GM23248 (cell line): ENCODE measurements at regions not wholly inside any gene's neighbourhood (a gene's known extent, or its start where the extent isn't known, plus 50 kb on each side); places are given as distances from the start of the nearest gene placed in this dataset.
A peak's percentile ranks its signal among the peaks of the same experiment; 100 is the strongest.

Experiments used
- DNase-seq: peaks from one replicate; pipeline ENCODE4 v3.0.0-alpha.2; 2015
- H2AFZ ChIP-seq: fragments of 200-600 bp; sonication (generic); 2 replicates; pipeline ENCODE4 v1.6.1; 2016; ENCODE audit warnings: antibody characterized with exemption
- H3F3A ChIP-seq: fragments of 200-600 bp; sonication (generic); 2 replicates; pipeline ENCODE4 v1.6.1; 2016; ENCODE audit warnings: mild to moderate bottlenecking, antibody characterized with exemption, mixed run types; ENCODE audit not compliant: insufficient read depth
- H3K27ac ChIP-seq: fragments of 200-600 bp; sonication (generic); 2 replicates; pipeline ENCODE4 v1.5.1; 2016; ENCODE audit warnings: mild to moderate bottlenecking
- H3K27me3 ChIP-seq: fragments of 200-600 bp; sonication (generic); replicated peaks from 2 replicates; pipeline ENCODE4 v1.6.1; 2016; ENCODE audit warnings: mild to moderate bottlenecking; ENCODE audit not compliant: insufficient read depth
- H3K36me3 ChIP-seq: fragments of 200-600 bp; sonication (generic); 2 replicates; pipeline ENCODE4 v1.6.1; 2016; ENCODE audit warnings: low read depth, mild to moderate bottlenecking
- H3K4me1 ChIP-seq: fragments of 200-600 bp; sonication (generic); 2 replicates; pipeline ENCODE4 v1.6.1; 2016; ENCODE audit warnings: mild to moderate bottlenecking; ENCODE audit not compliant: insufficient read depth
- H3K4me2 ChIP-seq: fragments of 200-600 bp; sonication (generic); one replicate; pipeline ENCODE4 v1.6.1; 2016; ENCODE audit warnings: mild to moderate bottlenecking; ENCODE audit not compliant: unreplicated experiment
- H3K4me3 ChIP-seq: fragments of 200-600 bp; sonication (generic); 2 replicates; pipeline ENCODE4 v1.5.1; 2016; ENCODE audit warnings: mild to moderate bottlenecking
- H3K79me2 ChIP-seq: fragments of 200-600 bp; sonication (generic); 2 replicates; pipeline ENCODE4 v1.6.1; 2016; ENCODE audit warnings: mild to moderate bottlenecking; ENCODE audit not compliant: insufficient read depth
- H3K9ac ChIP-seq: fragments of 200-600 bp; sonication (generic); 2 replicates; pipeline ENCODE4 v1.6.1; 2016; ENCODE audit warnings: mild to moderate bottlenecking
- H3K9me2 ChIP-seq: fragments of 200-600 bp; sonication (generic); 2 replicates; pipeline ENCODE4 v1.6.1; 2016; ENCODE audit warnings: mixed run types, mild to moderate bottlenecking, moderate library complexity; ENCODE audit not compliant: insufficient read depth
- H3K9me3 ChIP-seq: fragments of 200-600 bp; sonication (generic); one replicate; pipeline ENCODE4 v1.6.1; 2017; ENCODE audit warnings: low read depth
- H4K20me1 ChIP-seq: fragments of 200-600 bp; sonication (generic); 2 replicates; pipeline ENCODE4 v1.6.0; 2016; ENCODE audit not compliant: insufficient read depth
- EZH2 ChIP-seq: fragments of 200-600 bp; sonication (generic); IDR thresholded peaks from 2 replicates; pipeline ENCODE4 v1.6.1; 2018; ENCODE audit warnings: antibody characterized with exemption, mild to moderate bottlenecking; ENCODE audit not compliant: insufficient read depth, poor library complexity, severe bottlenecking
- EZH2phosphoT487 ChIP-seq: fragments of 200-600 bp; sonication (generic); IDR thresholded peaks from 2 replicates; pipeline ENCODE4 v1.6.1; 2018; ENCODE audit warnings: antibody characterized with exemption, moderate library complexity, mild to moderate bottlenecking, low read depth; ENCODE audit not compliant: insufficient read depth
- WGBS, 2 experiments: methylation state at CpG; one replicate each; pipeline ENCODE4 v1.1.6; 2015 to 2017; ENCODE audit warnings: low lambda C conversion rate in 2 of 2, low coverage in 1 of 2; ENCODE audit errors: missing lambda C conversion rate in 2 of 2; 5-methylcytosine and 5-hydroxymethylcytosine counted together
- in situ Hi-C: fragments of 300-500 bp; cut with MboI; formaldehyde crosslinking; loops from 2 replicates; pipeline ENCODE4 v1.15.0; 2020

GRCh38 chr3:35954413-35954812 lies 315.1 kb downstream of the ARPP21 start:
- DNase-seq: no peak
- Histone ChIP-seq H3K9ac (no peak overlapping the region), H3F3A (no peaks in the 10 kb centered on the region), H3K27ac (no peak overlapping the region), H4K20me1 (no peaks in the 10 kb centered on the region), H3K9me3 (no peaks in the 10 kb centered on the region), H3K4me1 (no peaks in the 10 kb centered on the region), H2AFZ (no peak overlapping the region), H3K9me2 (no peaks in the 10 kb centered on the region), H3K4me2 (no peak overlapping the region), H3K27me3 (no peaks in the 10 kb centered on the region; the same call in 1 of the 2 replicates), H3K4me3 (no peak overlapping the region), H3K79me2 (no peaks in the 10 kb centered on the region), H3K36me3 (no peaks in the 10 kb centered on the region)
- TF ChIP-seq EZH2phosphoT487 (no peak), EZH2 (no peak)
- in situ Hi-C loops: loop anchor here (10.0 to 25.0 kb wide), 2 partner anchors 583 to 750 kb away; no protein-coding TSS in a partner anchor

DNA sequence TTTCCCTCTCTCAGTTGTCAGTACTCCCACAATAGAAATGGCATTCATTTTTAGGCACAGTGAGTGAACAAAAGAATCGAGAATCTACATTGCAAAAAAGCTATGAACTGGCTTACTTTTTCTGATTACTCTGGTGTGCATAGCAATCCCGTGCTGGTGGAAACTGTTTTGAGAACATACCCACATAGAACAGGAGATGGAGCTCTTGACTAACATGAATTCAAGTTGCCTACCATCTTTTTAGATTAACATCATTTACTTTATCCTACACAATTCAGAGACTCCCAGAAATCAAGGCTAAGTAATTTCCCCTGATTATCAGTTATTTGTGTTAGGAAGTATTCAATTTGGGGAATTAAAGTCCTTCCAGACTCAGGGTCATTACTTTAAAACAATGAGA lies 326.6 kb downstream of the ARPP21 start:
- no peaks in the 10 kb centered on the region for H3K4me1 ChIP-seq
- H3K27ac ChIP-seq: no peak overlapping the region
- TF ChIP-seq EZH2phosphoT487 (no peak), EZH2 (no peak)

DNA sequence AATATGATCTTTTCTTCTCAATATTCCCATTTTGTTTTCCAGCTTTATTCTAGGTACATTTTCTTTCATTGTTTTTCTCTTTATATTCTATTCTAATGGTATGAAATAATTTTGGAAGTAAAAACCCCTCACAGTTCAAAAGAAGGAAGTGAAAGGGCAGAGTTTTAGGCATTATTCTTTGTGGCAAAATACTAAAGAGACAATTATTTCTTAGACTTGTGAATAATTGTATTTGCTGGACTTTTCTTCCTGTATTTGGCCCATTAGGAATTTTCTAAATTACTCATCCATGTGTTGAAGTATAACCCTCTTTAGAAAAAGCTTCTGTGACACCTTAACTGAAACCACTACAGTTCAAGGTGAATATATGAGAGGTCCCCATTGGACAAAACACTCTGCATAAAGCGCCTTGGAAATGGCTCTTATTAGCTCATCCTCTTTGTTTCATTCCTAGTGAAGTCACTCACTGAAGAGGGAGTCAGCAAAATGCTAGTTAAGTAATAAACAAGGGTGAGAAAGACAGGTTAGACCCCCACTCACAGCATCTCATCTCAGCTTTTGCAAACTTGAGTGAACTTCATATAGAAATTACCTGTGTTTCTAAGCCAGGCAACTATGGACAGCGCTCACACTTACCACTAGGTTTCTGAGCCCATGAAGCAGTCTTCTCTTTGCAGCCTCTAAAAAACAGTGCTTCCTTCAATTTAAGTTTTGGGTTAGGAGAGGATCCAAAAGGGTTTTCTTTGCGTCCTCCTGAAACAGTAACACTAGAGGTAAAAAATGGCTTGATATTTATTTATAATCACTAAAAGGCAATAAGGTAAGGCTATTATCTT lies 327.5 kb downstream of the ARPP21 start:
- H3K9me3 ChIP-seq: no peaks in the 10 kb centered on the region
- H3K27me3 ChIP-seq: no peaks in the 10 kb centered on the region
- H3K27ac ChIP-seq: no peak overlapping the region
- H3K9ac ChIP-seq: no peak overlapping the region
- H3K4me3 ChIP-seq: no peak overlapping the region
- no peaks in the 10 kb centered on the region for H3F3A ChIP-seq
- no peaks in the 10 kb centered on the region for H3K36me3 ChIP-seq
- H3K9me2 ChIP-seq: no peaks in the 10 kb centered on the region
- H3K4me1 ChIP-seq: no peaks in the 10 kb centered on the region
- no peaks in the 10 kb centered on the region for H4K20me1 ChIP-seq
- no peak for TF ChIP-seq EZH2phosphoT487
- TF ChIP-seq EZH2: no peak
- WGBS, 2 experiments: 72 to 80% methylated on average over 3 of the region's 3 CpGs
- no peak overlapping the region for H3K4me2 ChIP-seq
- no peak for DNase-seq
- H3K79me2 ChIP-seq: no peaks in the 10 kb centered on the region
- no peak overlapping the region for H2AFZ ChIP-seq
- in situ Hi-C loops: loop anchor here (25.0 kb wide), 1 partner anchor 570 kb away; no protein-coding TSS in a partner anchor

More for the DNA sequence above, 326.6 kb downstream of the ARPP21 start:
- no peak overlapping the region for H2AFZ ChIP-seq
- peak; percentile 71 for DNase-seq
- no peaks in the 10 kb centered on the region for H3F3A ChIP-seq
- no peak overlapping the region for H3K4me3 ChIP-seq
- H3K9me2 ChIP-seq: no peaks in the 10 kb centered on the region
- H3K27me3 ChIP-seq: no peaks in the 10 kb centered on the region
- H3K9ac ChIP-seq: no peak overlapping the region
- no peaks in the 10 kb centered on the region for H3K9me3 ChIP-seq
- H3K4me2 ChIP-seq: no peak overlapping the region
- no peaks in the 10 kb centered on the region for H4K20me1 ChIP-seq
- no peaks in the 10 kb centered on the region for H3K36me3 ChIP-seq
- no peaks in the 10 kb centered on the region for H3K79me2 ChIP-seq
- in situ Hi-C loops: loop anchor here (25.0 kb wide), 1 partner anchor 571 kb away; no protein-coding TSS in a partner anchor
- WGBS, 2 experiments: 0% methylated on average over 2 of the region's 2 CpGs

GRCh38 chr3:35968043-35968622 lies 328.8 kb downstream of the ARPP21 start:
- Histone ChIP-seq H3K4me3 (no peak overlapping the region), H3K27ac (no peak overlapping the region), H3K79me2 (no peaks in the 10 kb centered on the region), H3F3A (no peaks in the 10 kb centered on the region), H2AFZ (no peak overlapping the region), H3K9me3 (no peaks in the 10 kb centered on the region), H3K4me2 (no peak overlapping the region), H3K27me3 (no peaks in the 10 kb centered on the region), H3K4me1 (no peaks in the 10 kb centered on the region), H3K9ac (no peak overlapping the region), H4K20me1 (no peaks in the 10 kb centered on the region), H3K9me2 (no peaks in the 10 kb centered on the region), H3K36me3 (no peaks in the 10 kb centered on the region)
- WGBS, 2 experiments: 50 to 58% methylated on average over 1 of the region's 1 CpG
- in situ Hi-C loops: loop anchor here (25.0 kb wide), 1 partner anchor 569 kb away; no protein-coding TSS in a partner anchor
- no peak for TF ChIP-seq EZH2phosphoT487
- TF ChIP-seq EZH2: no peak
- no peak for DNase-seq
